ENCODE measurements at regions not wholly inside any gene's neighbourhood (a gene's known extent, or its start where the extent isn't known, plus 50 kb on each side); places are given as distances from the start of the nearest gene placed in this dataset.

GRCh38 chr17:77382966-77383612 is 242.3 kb downstream of the SEC14L1 start:
- no peak for TF ChIP-seq CTCF (IDR thresholded peaks at IDR 0.05; ENCODE audit: low read depth, low read length, poor library complexity, severe bottlenecking)
- no peak for TF ChIP-seq EZH2phosphoT487 (IDR thresholded peaks at IDR 0.05; ENCODE audit: borderline replicate concordance, low read length)
- no peaks in the 10 kb centered on the region for H3K79me2 ChIP-seq (ENCODE audit: control insufficient read depth, low read length)
- no peak overlapping the region for H3K4me3 ChIP-seq (ENCODE audit: low read length)
- peaks cover 17% of the 10 kb centered on the region for H3K4me1 ChIP-seq (ENCODE audit: control insufficient read depth, low read length)
- no peaks in the 10 kb centered on the region for H3K9me2 ChIP-seq (replicated peaks; ENCODE audit: control insufficient read depth, low read length)
- H3K27me3 ChIP-seq (ENCODE audit: control insufficient read depth, low read length): no peaks in the 10 kb centered on the region
- H3K27ac ChIP-seq (ENCODE audit: low read depth, low read length): no peak overlapping the region
- H3K36me3 ChIP-seq (ENCODE audit: control insufficient read depth, low read length): no peaks in the 10 kb centered on the region
- no peaks in the 10 kb centered on the region for H3F3A ChIP-seq (ENCODE audit: control insufficient read depth, insufficient read depth)
- peak overlapping the region; percentile 30 for H3K4me2 ChIP-seq (ENCODE audit: low read length)
- H3K9me3 ChIP-seq (ENCODE audit: control insufficient read depth, insufficient read depth, low read length): no peaks in the 10 kb centered on the region
- peaks cover 3% of the 10 kb centered on the region; the same call in 1 of the 2 replicates for H4K20me1 ChIP-seq (ENCODE audit: control insufficient read depth, insufficient read depth, low read depth, low read length)

GRCh38 chr17:77383613-77384608 is 243.1 kb downstream of the SEC14L1 start:
- TF ChIP-seq EZH2phosphoT487 (IDR thresholded peaks at IDR 0.05; ENCODE audit: borderline replicate concordance, low read length) (no peak), CTCF (IDR thresholded peaks at IDR 0.05; ENCODE audit: low read depth, low read length, poor library complexity, severe bottlenecking) (no peak)
- peaks cover 18% of the 10 kb centered on the region for H3K4me1 ChIP-seq (ENCODE audit: control insufficient read depth, low read length)
- no peak overlapping the region for H3K27ac ChIP-seq (ENCODE audit: low read depth, low read length)
- peaks cover 3% of the 10 kb centered on the region; the same call in 1 of the 2 replicates for H4K20me1 ChIP-seq (ENCODE audit: control insufficient read depth, insufficient read depth, low read depth, low read length)
- H3K9me3 ChIP-seq (ENCODE audit: control insufficient read depth, insufficient read depth, low read length): no peaks in the 10 kb centered on the region
- no peak overlapping the region for H3K4me3 ChIP-seq (ENCODE audit: low read length)
- H3K36me3 ChIP-seq (ENCODE audit: control insufficient read depth, low read length): no peaks in the 10 kb centered on the region
- H3K79me2 ChIP-seq (ENCODE audit: control insufficient read depth, low read length): no peaks in the 10 kb centered on the region
- H3K4me2 ChIP-seq (ENCODE audit: low read length): no peak overlapping the region
- no peaks in the 10 kb centered on the region for H3K27me3 ChIP-seq (ENCODE audit: control insufficient read depth, low read length)
- no peaks in the 10 kb centered on the region for H3F3A ChIP-seq (ENCODE audit: control insufficient read depth, insufficient read depth)
- H3K9me2 ChIP-seq (replicated peaks; ENCODE audit: control insufficient read depth, low read length): no peaks in the 10 kb centered on the region

GRCh38 chr17:77385750-77386501 is 245.2 kb downstream of the SEC14L1 start:
- no peak for TF ChIP-seq CTCF (IDR thresholded peaks at IDR 0.05; ENCODE audit: low read depth, low read length, poor library complexity, severe bottlenecking)
- Histone ChIP-seq H3K27me3 (ENCODE audit: control insufficient read depth, low read length) (no peaks in the 10 kb centered on the region), H3K9me2 (replicated peaks; ENCODE audit: control insufficient read depth, low read length) (no peaks in the 10 kb centered on the region), H3K4me3 (ENCODE audit: low read length) (no peak overlapping the region), H3K4me2 (ENCODE audit: low read length) (no peak overlapping the region), H3K27ac (ENCODE audit: low read depth, low read length) (no peak overlapping the region), H3K36me3 (ENCODE audit: control insufficient read depth, low read length) (no peaks in the 10 kb centered on the region), H4K20me1 (ENCODE audit: control insufficient read depth, insufficient read depth, low read depth, low read length) (peaks cover 3% of the 10 kb centered on the region; the same call in 1 of the 2 replicates), H3K79me2 (ENCODE audit: control insufficient read depth, low read length) (no peaks in the 10 kb centered on the region), H3K4me1 (ENCODE audit: control insufficient read depth, low read length) (peaks cover 29% of the 10 kb centered on the region), H3K9me3 (ENCODE audit: control insufficient read depth, insufficient read depth, low read length) (no peaks in the 10 kb centered on the region), H3F3A (ENCODE audit: control insufficient read depth, insufficient read depth) (no peaks in the 10 kb centered on the region)
